HCT116 (cell line): ENCODE measurements at regions not wholly inside any gene's neighbourhood (a gene's known extent, or its start where the extent isn't known, plus 50 kb on each side); places are given as distances from the start of the nearest gene placed in this dataset.

Source experiments
- ATAC-seq: fragments of 200-7000 bp; cut with Tn5 transposase; 2 replicates; pipeline ENCODE4 v1.9.1; 2020; ENCODE audit warnings: mild to moderate bottlenecking, moderate library complexity
- BruUV-seq: library from RNA; stranded (reverse); fragments of 400-500 nt; replicated peaks from 2 replicates; lab custom pipeline; 2021; lab: Mats Ljungman, UMichigan
- CTCF ChIA-PET: fragments of 300-600 bp; sonication (Branson Sonifier 250); formaldehyde crosslinking; loops from one replicate; lab custom pipeline; 2021; ENCODE audit warnings: antibody characterized with exemption; lab: Charles Lee
- POLR2A ChIA-PET: fragments of 300-600, 350-600 bp; sonication (Branson Sonifier 250); formaldehyde crosslinking; loops from one replicate; lab custom pipeline; 2021; ENCODE audit warnings: antibody characterized with exemption; lab: Charles Lee
- RAD21 ChIA-PET, 2 experiments: fragments of 300-600 bp; sonication (Branson Sonifier 250); formaldehyde crosslinking; loops; one replicate each; lab custom pipeline; 2023; ENCODE audit warnings: low total read pairs in 2 of 2; ENCODE audit not compliant: uncharacterized antibody in 2 of 2, unreplicated experiment in 2 of 2, low non-redundant PET in 1 of 2; lab: Charles Lee
- DNase-seq: peaks from one replicate; pipeline ENCODE4 v3.0.0-alpha.2; 2010; ENCODE audit warnings: low read depth, low spot score
- H2AFZ ChIP-seq: fragments of 200-600 bp; shearing (Covaris generic), sonication (generic); 2 replicates; pipeline ENCODE4 v1.6.1; 2017; ENCODE audit warnings: low read depth, mixed run types, mixed read lengths, antibody characterized with exemption, low read length; ENCODE audit not compliant: poor library complexity, severe bottlenecking
- H3K27ac ChIP-seq: 2 replicates; pipeline ENCODE4 v1.5.1; 2012; ENCODE audit warnings: low read depth, low read length
- H3K27me3 ChIP-seq: fragments of 200-600 bp; sonication (generic); 2 replicates; pipeline ENCODE4 v1.6.1; 2016; ENCODE audit warnings: mixed run types, low read length, mixed read lengths; ENCODE audit not compliant: insufficient read depth
- H3K36me3 ChIP-seq, 2 experiments: fragments of 200-500 bp in 1 of 2; fragments of 200-600 bp in 1 of 2; sonication (Bioruptor generic) in 1 of 2; sonication (generic) in 1 of 2; 2 replicates each; pipeline versions ENCODE4 v1.5.1 to v1.6.1; 2014 to 2016; ENCODE audit warnings: low read length in 2 of 2, inconsistent platforms in 1 of 2, mixed read lengths in 1 of 2, mixed run types in 1 of 2; ENCODE audit not compliant: insufficient read depth in 2 of 2, control insufficient read depth in 1 of 2
- H3K4me1 ChIP-seq, 2 experiments: fragments of 200-600 bp in 1 of 2; sonication (generic) in 1 of 2; 2 replicates each; pipeline versions ENCODE4 v1.5.1 to v1.6.1; 2012 to 2017; ENCODE audit warnings: low read length in 2 of 2, inconsistent platforms in 1 of 2, mild to moderate bottlenecking in 1 of 2, mixed read lengths in 1 of 2, mixed run types in 1 of 2, moderate library complexity in 1 of 2; ENCODE audit not compliant: insufficient read depth in 2 of 2, control insufficient read depth in 1 of 2
- H3K4me2 ChIP-seq: fragments of 200-600 bp; sonication (generic); 2 replicates; pipeline ENCODE4 v1.6.1; 2017; ENCODE audit warnings: mixed run types, low read length, mixed read lengths
- H3K4me3 ChIP-seq, 2 experiments: fragments of 200-600 bp in 1 of 2; sonication (generic) in 1 of 2; replicated peaks in 1 of 2; 2 replicates each; pipeline ENCODE4 v1.5.1; 2011 to 2016; ENCODE audit warnings: low read length in 2 of 2, control low read depth in 1 of 2, low read depth in 1 of 2, mild to moderate bottlenecking in 1 of 2, mixed read lengths in 1 of 2, mixed run types in 1 of 2
- H3K79me2 ChIP-seq: fragments of 200-600 bp; sonication (generic); 2 replicates; pipeline ENCODE4 v1.6.1; 2017; ENCODE audit warnings: mild to moderate bottlenecking, mixed run types, low read length, moderate library complexity, mixed read lengths; ENCODE audit not compliant: insufficient read depth
- H3K9ac ChIP-seq: fragments of 200-600 bp; sonication (generic); 2 replicates; pipeline ENCODE4 v1.6.1; 2016; ENCODE audit warnings: low read length, mixed read lengths
- H3K9me2 ChIP-seq: fragments of 200-600 bp; sonication (generic), shearing (Covaris generic); 2 replicates; pipeline ENCODE4 v1.6.1; 2017; ENCODE audit warnings: mixed run types, mild to moderate bottlenecking, moderate library complexity; ENCODE audit not compliant: insufficient read depth
- H3K9me3 ChIP-seq, 2 experiments: fragments of 200-500 bp in 1 of 2; fragments of 200-600 bp in 1 of 2; sonication (Bioruptor generic) in 1 of 2; sonication (generic) in 1 of 2; 2 replicates each; pipeline ENCODE4 v1.6.1; 2014 to 2017; ENCODE audit warnings: low read length in 2 of 2, mixed read lengths in 2 of 2, inconsistent platforms in 1 of 2, low read depth in 1 of 2, mild to moderate bottlenecking in 1 of 2, mixed run types in 1 of 2, moderate library complexity in 1 of 2; ENCODE audit not compliant: control insufficient read depth in 1 of 2, insufficient read depth in 1 of 2
- H4K20me1 ChIP-seq: fragments of 200-600 bp; sonication (generic), shearing (Covaris generic); 2 replicates; pipeline ENCODE4 v1.6.1; 2017; ENCODE audit warnings: mixed run types, mild to moderate bottlenecking, moderate library complexity; ENCODE audit not compliant: insufficient read depth
- CBX3 ChIP-seq: IDR thresholded peaks from 2 replicates; pipeline ENCODE4 v1.6.1; 2012; ENCODE audit warnings: low read depth
- CEBPB ChIP-seq: IDR thresholded peaks from 2 replicates; pipeline ENCODE4 v1.6.1; 2012; ENCODE audit warnings: low read depth
- CTCF ChIP-seq, 3 experiments: fragments of 200-600 bp in 1 of 3; sonication (generic) in 1 of 3; IDR thresholded peaks in 2 of 3; conservative IDR thresholded peaks in 1 of 3; 2 replicates each; pipeline ENCODE4 v1.5.1; 2012 to 2017; ENCODE audit warnings: low read depth in 2 of 3, low read length in 2 of 3, antibody characterized with exemption in 1 of 3, borderline replicate concordance in 1 of 3, control low read depth in 1 of 3, mild to moderate bottlenecking in 1 of 3, mixed read lengths in 1 of 3, mixed run types in 1 of 3, moderate library complexity in 1 of 3; ENCODE audit not compliant: insufficient read depth in 1 of 3
- EGR1 ChIP-seq: IDR thresholded peaks from 2 replicates; pipeline ENCODE4 v1.6.1; 2012; ENCODE audit warnings: low read depth
- ELF1 ChIP-seq: IDR thresholded peaks from 2 replicates; pipeline ENCODE4 v1.6.1; 2012; ENCODE audit warnings: low read depth, borderline replicate concordance
- EZH2 ChIP-seq: fragments of 200-600 bp; sonication (generic); IDR thresholded peaks from 2 replicates; pipeline ENCODE4 v1.6.1; 2017; ENCODE audit warnings: antibody characterized with exemption, mixed run types
- EZH2phosphoT487 ChIP-seq: fragments of 200-600 bp; IDR thresholded peaks from 2 replicates; pipeline ENCODE4 v1.6.1; 2018; ENCODE audit warnings: antibody characterized with exemption, borderline replicate concordance
- FOSL1 ChIP-seq: IDR thresholded peaks from 2 replicates; pipeline ENCODE4 v1.6.1; 2012; ENCODE audit warnings: low read depth
- JUND ChIP-seq: IDR thresholded peaks from 2 replicates; pipeline ENCODE4 v1.6.1; 2012
- MAX ChIP-seq: IDR thresholded peaks from 2 replicates; pipeline ENCODE4 v1.6.1; 2012
- POLR2A ChIP-seq: IDR thresholded peaks from 2 replicates; pipeline ENCODE4 v1.7.0; 2011; ENCODE audit warnings: borderline replicate concordance; ENCODE audit not compliant: insufficient read depth, insufficient read length; ENCODE audit errors: extremely low read depth
- RAD21 ChIP-seq: IDR thresholded peaks from 2 replicates; pipeline ENCODE4 v1.6.1; 2012; ENCODE audit warnings: low read depth, mild to moderate bottlenecking
- REST ChIP-seq: IDR thresholded peaks from 2 replicates; pipeline ENCODE4 v1.6.1; 2012; ENCODE audit warnings: low read depth
- SP1 ChIP-seq: IDR thresholded peaks from 2 replicates; pipeline ENCODE4 v1.6.1; 2012; ENCODE audit warnings: low read depth
- TCF7L2 ChIP-seq: IDR thresholded peaks from 2 replicates; pipeline ENCODE4 v1.7.0; 2011; ENCODE audit warnings: borderline replicate concordance, inconsistent platforms; ENCODE audit not compliant: insufficient read depth, insufficient read length; ENCODE audit errors: extremely low read depth
- YY1 ChIP-seq: IDR thresholded peaks from 2 replicates; pipeline ENCODE4 v1.6.1; 2011; ENCODE audit warnings: low read length, low read depth, moderate library complexity, mild to moderate bottlenecking; ENCODE audit not compliant: insufficient replicate concordance; ENCODE audit errors: extremely low read depth
- ZFX ChIP-seq: fragments of 450-650 bp; IDR thresholded peaks from 2 replicates; pipeline ENCODE4 v1.6.1; 2017
- ZNF274 ChIP-seq: fragments of 200-500 bp; sonication (Bioruptor generic); IDR thresholded peaks from 2 replicates; pipeline ENCODE4 v1.6.1; 2014; ENCODE audit warnings: mild to moderate bottlenecking, low read depth, low read length, inconsistent platforms
- intact Hi-C: fragments of 100-400 bp; cut with micrococcal nuclease; formaldehyde crosslinking; loops from 2 replicates; pipeline ENCODE4 v1.10.0; 2022
- TF ChIP-seq, protein P1 (sequence below): IDR thresholded peaks from 2 replicates; pipeline ENCODE4 v1.6.1; 2012

DNA sequence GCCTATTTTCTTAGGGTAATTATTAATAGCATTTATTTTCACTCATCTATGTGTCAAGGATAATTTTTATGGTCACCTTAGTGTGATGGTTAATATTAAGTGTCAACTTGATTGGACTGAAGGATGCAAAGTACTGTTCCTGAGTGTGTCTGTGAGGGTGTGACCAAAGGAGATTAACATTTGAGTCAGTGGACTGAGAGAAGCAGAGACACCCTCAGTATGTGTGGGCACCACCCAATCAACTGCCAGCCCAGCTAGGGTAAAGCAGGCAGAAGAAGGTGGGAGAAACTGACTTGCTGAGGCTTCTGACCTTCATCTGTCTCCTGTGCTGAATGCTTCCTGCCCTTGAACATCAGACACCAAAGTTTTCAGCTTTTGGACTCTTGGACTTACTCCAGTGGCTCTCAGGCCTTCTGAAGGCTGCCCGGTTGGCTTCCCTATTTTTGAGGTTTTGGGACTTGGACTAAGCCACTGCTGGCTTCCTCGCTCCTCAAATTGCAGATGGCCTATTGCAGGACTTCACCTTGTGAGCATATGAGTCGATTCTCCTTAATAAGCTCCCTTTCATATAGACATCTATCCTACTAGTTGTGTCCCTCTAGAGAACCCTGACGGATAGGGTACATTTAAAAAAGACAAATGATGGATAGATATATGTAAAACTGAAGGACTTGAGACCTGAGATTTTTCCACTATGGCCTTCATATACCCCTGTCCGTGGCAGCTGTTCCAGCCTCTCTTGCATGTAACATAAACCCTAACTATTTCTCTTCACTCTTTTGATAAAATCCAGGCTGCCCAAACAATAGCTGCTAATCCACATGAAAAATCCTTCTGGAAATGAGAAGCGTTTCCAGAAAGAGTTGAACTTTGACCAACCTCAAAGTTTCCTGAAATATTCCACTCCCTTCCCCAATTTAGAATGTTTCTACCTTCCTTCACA lies 62.1 kb upstream of the RGS17 start (continued):
- no peak for TF ChIP-seq POLR2A
- no peak for TF ChIP-seq EZH2
- TF ChIP-seq EZH2phosphoT487 = no peak
- TF ChIP-seq, all 23 proteins: peak for 0

DNA sequence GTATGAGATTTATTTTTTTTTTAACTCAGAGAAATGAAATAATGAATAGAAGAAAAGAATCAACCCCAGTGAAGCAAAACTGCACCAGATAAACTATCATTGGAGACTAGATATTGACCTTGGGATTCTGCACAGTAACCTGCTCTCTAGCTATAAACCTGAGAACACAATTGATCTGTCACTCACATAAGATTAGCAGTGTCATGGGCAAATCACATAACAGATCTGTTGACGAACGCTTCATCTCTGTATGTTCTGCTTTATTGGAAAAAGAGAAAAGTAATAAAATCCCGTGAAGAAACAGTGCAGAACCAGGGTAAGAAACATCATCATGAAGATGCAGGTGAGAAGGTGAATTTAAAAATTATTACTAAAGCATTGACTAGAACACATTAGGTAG lies 52.8 kb upstream of the RGS17 start:
- CTCF ChIA-PET = no interaction called here
- Histone ChIP-seq H3K4me3 (no peak overlapping the region), H4K20me1 (no peaks in the 10 kb centered on the region), H3K9me3 (no peaks in the 10 kb centered on the region), H3K4me2 (no peak overlapping the region), H3K36me3 (no peaks in the 10 kb centered on the region), H3K4me1 (peaks cover 0 to 5% of the 10 kb centered on the region in 2 experiments; a peak in 1 of 4 replicates), H2AFZ (no peak overlapping the region), H3K27ac (no peak overlapping the region), H3K27me3 (no peaks in the 10 kb centered on the region), H3K9me2 (no peaks in the 10 kb centered on the region), H3K79me2 (no peaks in the 10 kb centered on the region), H3K9ac (no peak overlapping the region)
- TF ChIP-seq JUND = no peak
- TF ChIP-seq YY1 = no peak
- no peak for TF ChIP-seq POLR2A
- no peak for TF ChIP-seq CBX3
- TF ChIP-seq ZFX = no peak
- TF ChIP-seq EGR1 = no peak
- no peak for TF ChIP-seq ELF1
- no peak for TF ChIP-seq CEBPB
- no peak for TF ChIP-seq CTCF (IDR thresholded peaks at IDR 0.05 in 2 of 3, conservative IDR thresholded peaks at IDR 0.05 in 1 of 3; ENCODE audit: borderline replicate concordance in 1 of 3, insufficient read depth in 1 of 3, low read depth in 2 of 3, low read length in 2 of 3)
- TF ChIP-seq, protein P1, sequence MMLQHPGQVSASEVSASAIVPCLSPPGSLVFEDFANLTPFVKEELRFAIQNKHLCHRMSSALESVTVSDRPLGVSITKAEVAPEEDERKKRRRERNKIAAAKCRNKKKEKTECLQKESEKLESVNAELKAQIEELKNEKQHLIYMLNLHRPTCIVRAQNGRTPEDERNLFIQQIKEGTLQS = no peak
- no peak for TF ChIP-seq ZNF274
- no peak for TF ChIP-seq FOSL1
- TF ChIP-seq REST = no peak
- no peak for TF ChIP-seq EZH2
- TF ChIP-seq TCF7L2 = no peak
- TF ChIP-seq RAD21 = no peak
- no peak for TF ChIP-seq SP1
- no peak for TF ChIP-seq MAX
- ATAC-seq (no peak), DNase-seq (no peak)
- no TSS peak for BruUV-seq
- POLR2A ChIA-PET = no interaction called here
- intact Hi-C loops = no loop called here
- RAD21 ChIA-PET = no interaction called here
